K562 (cell line): ENCODE measurements at regions not wholly inside any gene's neighbourhood (a gene's known extent, or its start where the extent isn't known, plus 50 kb on each side); places are given as distances from the start of the nearest gene placed in this dataset.

ENCODE experiments used
- ATAC-seq: fragments of 200-7000 bp; cut with Tn5 transposase; 3 replicates; pipeline ENCODE4 v1.9.1; 2020; ENCODE audit warnings: moderate library complexity
- BruUV-seq: library from RNA; stranded (reverse); fragments of 400-500 nt; replicated peaks from 2 replicates; lab custom pipeline; 2021; lab: Mats Ljungman, UMichigan
- CTCF ChIA-PET: fragments of 300-600 bp; formaldehyde crosslinking; extraction: SDS; loops from one replicate; lab custom pipeline; 2021; ENCODE audit warnings: low intra/inter-chr PET ratio; lab: Yijun Ruan, JAX
- POLR2A ChIA-PET: fragments of 300-600, 350-650 bp; sonication (Branson Sonifier 250); formaldehyde crosslinking; extraction: SDS; loops from one replicate; lab custom pipeline; 2021; ENCODE audit warnings: antibody characterized with exemption, inconsistent platforms; lab: Yijun Ruan, JAX
- DNase-seq, 4 experiments: peaks; one replicate each; pipeline versions ENCODE4 v3.0.0 to v3.0.0-alpha.2; 2011 to 2018; ENCODE audit warnings: low spot score in 3 of 4, mixed read lengths in 3 of 4; ENCODE audit errors: extremely low read depth in 1 of 4
- FAIRE-seq: peaks from 2 replicates; lab custom pipeline; 2011; peaks lifted over from hg19 to GRCh38; lab: Jason Lieb, UNC
- H2AFZ ChIP-seq: 2 replicates; pipeline ENCODE4 v1.6.0; 2011; ENCODE audit warnings: low read depth, low read length, control low read depth, inconsistent platforms
- H3K27ac ChIP-seq: fragments of 200-600 bp; 3 replicates; pipeline ENCODE4 v1.8.0; 2011; ENCODE audit warnings: low read depth, mild to moderate bottlenecking, control low read depth, inconsistent platforms, low read length, moderate library complexity, mixed read lengths; ENCODE audit errors: extremely low read depth
- H3K27me3 ChIP-seq, 2 experiments: fragments of 300-600 bp in 1 of 2; 2 replicates in 1 of 2; 3 replicates in 1 of 2; pipeline versions ENCODE4 v1.6.0 to v1.8.0; 2011; ENCODE audit warnings: inconsistent platforms in 2 of 2, low read length in 2 of 2, mild to moderate bottlenecking in 1 of 2, mixed read lengths in 1 of 2, moderate library complexity in 1 of 2; ENCODE audit not compliant: control insufficient read depth in 2 of 2, insufficient read depth in 2 of 2
- H3K36me3 ChIP-seq: fragments of 300-600 bp; 3 replicates; pipeline ENCODE4 v1.8.0; 2011; ENCODE audit warnings: mild to moderate bottlenecking, low read length, inconsistent platforms; ENCODE audit not compliant: control insufficient read depth, insufficient read depth
- H3K4me1 ChIP-seq, 2 experiments: fragments of 200-600 bp in 1 of 2; replicated peaks in 1 of 2; 2 replicates in 1 of 2; 3 replicates in 1 of 2; pipeline versions ENCODE4 v1.5.1 to v1.8.0; 2011; ENCODE audit warnings: inconsistent platforms in 2 of 2, low read length in 2 of 2, mild to moderate bottlenecking in 1 of 2, mixed read lengths in 1 of 2, moderate library complexity in 1 of 2; ENCODE audit not compliant: control insufficient read depth in 2 of 2, insufficient read depth in 2 of 2
- H3K4me2 ChIP-seq: 2 replicates; pipeline ENCODE4 v1.6.1; 2011; ENCODE audit warnings: low read length, control low read depth, inconsistent platforms, mixed read lengths; ENCODE audit not compliant: insufficient read depth
- H3K4me3 ChIP-seq: fragments of 200-600 bp; sonication (generic), shearing (Covaris generic); 2 replicates; pipeline ENCODE4 v1.5.1; 2016; ENCODE audit warnings: control low read depth, inconsistent platforms
- H3K79me2 ChIP-seq: fragments of 200-600 bp; 3 replicates; pipeline ENCODE4 v1.8.0; 2011; ENCODE audit warnings: low read length, inconsistent platforms; ENCODE audit not compliant: control insufficient read depth, insufficient read depth
- H3K9ac ChIP-seq, 2 experiments: 2 replicates each; pipeline versions ENCODE4 v1.6.0 to v1.6.1; 2011; ENCODE audit warnings: low read depth in 2 of 2, low read length in 2 of 2, control low read depth in 1 of 2, inconsistent platforms in 1 of 2, mild to moderate bottlenecking in 1 of 2, mixed read lengths in 1 of 2; ENCODE audit not compliant: insufficient read depth in 1 of 2
- H3K9me1 ChIP-seq: one replicate; pipeline ENCODE4 v1.6.0; 2011; ENCODE audit warnings: inconsistent platforms, mild to moderate bottlenecking, low read length, moderate library complexity; ENCODE audit not compliant: control insufficient read depth, insufficient read depth
- H3K9me3 ChIP-seq: replicated peaks from 2 replicates; pipeline ENCODE4 v1.5.1; 2011; ENCODE audit warnings: low read depth, low read length, inconsistent platforms; ENCODE audit not compliant: control insufficient read depth, insufficient read depth
- H4K20me1 ChIP-seq: replicated peaks from 2 replicates; pipeline ENCODE4 v1.6.1; 2011; ENCODE audit warnings: low read length, inconsistent platforms, mixed read lengths; ENCODE audit not compliant: control insufficient read depth, insufficient read depth
- NR1H2 ChIP-seq: sonication (generic); formaldehyde crosslinking; IDR thresholded peaks from 2 replicates; pipeline ENCODE4 v1.4.0; 2020; ENCODE audit warnings: mild to moderate bottlenecking, missing genetic modification reagents
- PCBP2 ChIP-seq: fragments of 200-400 bp; formaldehyde crosslinking; IDR thresholded peaks from 2 replicates; pipeline ENCODE4 v1.6.1; 2018; ENCODE audit warnings: low read length, low read depth, mild to moderate bottlenecking, moderate library complexity; ENCODE audit not compliant: poor library complexity, severe bottlenecking
- PML ChIP-seq: IDR thresholded peaks from 2 replicates; pipeline ENCODE4 v1.6.1; 2012; ENCODE audit warnings: low read length, inconsistent platforms
- ZKSCAN3 ChIP-seq: fragments of 250-450 bp; sonication (Bioruptor Pico); IDR thresholded peaks from 2 replicates; pipeline ENCODE4 v1.4.0; 2020
- ZNF174 ChIP-seq: fragments of 250-450 bp; sonication (Bioruptor Pico); IDR thresholded peaks from 2 replicates; pipeline ENCODE4 v1.4.0; 2020; ENCODE audit warnings: mild to moderate bottlenecking
- WGBS: fragments of 100-300 bp; shearing (Covaris generic); methylation state at CpG from one replicate; pipeline ENCODE4 v1.1.6; 2016; ENCODE audit warnings: low coverage, mixed read lengths; ENCODE audit not compliant: insufficient coverage; ENCODE audit errors: missing lambda C conversion rate; 5-methylcytosine and 5-hydroxymethylcytosine counted together
- in situ Hi-C: fragments of 300-500 bp; cut with MboI; formaldehyde crosslinking; loops from 4 replicates; pipeline ENCODE4 v1.15.0; 2018; ENCODE audit warnings: inconsistent platforms, mixed read lengths
- intact Hi-C: fragments of 100-400 bp; cut with micrococcal nuclease; formaldehyde crosslinking; loops from 2 replicates; pipeline ENCODE4 v1.14.2; 2022
- TF ChIP-seq, protein P1 (sequence below): sonication (generic); formaldehyde crosslinking; IDR thresholded peaks from 2 replicates; pipeline ENCODE4 v1.8.1; 2023; ENCODE audit warnings: missing genetic modification reagents, mild to moderate bottlenecking, borderline replicate concordance
- TF ChIP-seq, protein P2 (sequence below): fragments of 450-650 bp; IDR thresholded peaks from 2 replicates; pipeline ENCODE4 v1.6.1; 2016; ENCODE audit warnings: low read depth, mild to moderate bottlenecking, moderate library complexity
- TF ChIP-seq, protein P3 (sequence below): fragments of 450-650 bp; formaldehyde crosslinking; IDR thresholded peaks from 2 replicates; pipeline ENCODE4 v1.4.0; 2020; ENCODE audit warnings: mild to moderate bottlenecking, moderate library complexity

DNA sequence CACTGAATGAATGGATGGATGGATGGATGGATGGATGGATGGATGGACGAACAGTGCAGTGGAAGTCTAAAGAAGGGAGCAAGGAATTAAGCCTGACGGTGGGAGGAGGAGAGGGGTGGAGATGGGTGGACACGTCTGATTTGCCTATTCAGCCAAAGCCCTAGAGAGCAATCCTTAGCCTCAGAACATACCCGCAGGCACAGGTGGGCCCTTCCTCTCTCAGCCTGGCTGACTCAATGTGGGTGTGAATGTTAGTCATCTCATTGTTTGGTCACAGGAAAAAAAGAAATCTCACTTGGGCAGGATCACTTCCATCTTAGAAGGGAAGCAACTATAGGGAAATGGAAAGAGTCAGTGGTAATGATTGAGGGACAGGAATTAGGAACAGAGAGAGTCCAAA is 165.9 kb downstream of the PJA1 start:
- H3K9ac ChIP-seq = no peak overlapping the region
- DNase-seq = no peak
- H3K79me2 ChIP-seq = no peaks in the 10 kb centered on the region
- no TSS peak for BruUV-seq
- no peak for ATAC-seq
- ChIA-PET POLR2A (no interaction called here), CTCF (no interaction called here)
- no peak overlapping the region for H2AFZ ChIP-seq
- H3K9me3 ChIP-seq = no peaks in the 10 kb centered on the region
- H3K9me1 ChIP-seq = no peaks in the 10 kb centered on the region
- TF ChIP-seq ZKSCAN3 (CRISPR knock-in tag) = no peak
- TF ChIP-seq, protein P1, sequence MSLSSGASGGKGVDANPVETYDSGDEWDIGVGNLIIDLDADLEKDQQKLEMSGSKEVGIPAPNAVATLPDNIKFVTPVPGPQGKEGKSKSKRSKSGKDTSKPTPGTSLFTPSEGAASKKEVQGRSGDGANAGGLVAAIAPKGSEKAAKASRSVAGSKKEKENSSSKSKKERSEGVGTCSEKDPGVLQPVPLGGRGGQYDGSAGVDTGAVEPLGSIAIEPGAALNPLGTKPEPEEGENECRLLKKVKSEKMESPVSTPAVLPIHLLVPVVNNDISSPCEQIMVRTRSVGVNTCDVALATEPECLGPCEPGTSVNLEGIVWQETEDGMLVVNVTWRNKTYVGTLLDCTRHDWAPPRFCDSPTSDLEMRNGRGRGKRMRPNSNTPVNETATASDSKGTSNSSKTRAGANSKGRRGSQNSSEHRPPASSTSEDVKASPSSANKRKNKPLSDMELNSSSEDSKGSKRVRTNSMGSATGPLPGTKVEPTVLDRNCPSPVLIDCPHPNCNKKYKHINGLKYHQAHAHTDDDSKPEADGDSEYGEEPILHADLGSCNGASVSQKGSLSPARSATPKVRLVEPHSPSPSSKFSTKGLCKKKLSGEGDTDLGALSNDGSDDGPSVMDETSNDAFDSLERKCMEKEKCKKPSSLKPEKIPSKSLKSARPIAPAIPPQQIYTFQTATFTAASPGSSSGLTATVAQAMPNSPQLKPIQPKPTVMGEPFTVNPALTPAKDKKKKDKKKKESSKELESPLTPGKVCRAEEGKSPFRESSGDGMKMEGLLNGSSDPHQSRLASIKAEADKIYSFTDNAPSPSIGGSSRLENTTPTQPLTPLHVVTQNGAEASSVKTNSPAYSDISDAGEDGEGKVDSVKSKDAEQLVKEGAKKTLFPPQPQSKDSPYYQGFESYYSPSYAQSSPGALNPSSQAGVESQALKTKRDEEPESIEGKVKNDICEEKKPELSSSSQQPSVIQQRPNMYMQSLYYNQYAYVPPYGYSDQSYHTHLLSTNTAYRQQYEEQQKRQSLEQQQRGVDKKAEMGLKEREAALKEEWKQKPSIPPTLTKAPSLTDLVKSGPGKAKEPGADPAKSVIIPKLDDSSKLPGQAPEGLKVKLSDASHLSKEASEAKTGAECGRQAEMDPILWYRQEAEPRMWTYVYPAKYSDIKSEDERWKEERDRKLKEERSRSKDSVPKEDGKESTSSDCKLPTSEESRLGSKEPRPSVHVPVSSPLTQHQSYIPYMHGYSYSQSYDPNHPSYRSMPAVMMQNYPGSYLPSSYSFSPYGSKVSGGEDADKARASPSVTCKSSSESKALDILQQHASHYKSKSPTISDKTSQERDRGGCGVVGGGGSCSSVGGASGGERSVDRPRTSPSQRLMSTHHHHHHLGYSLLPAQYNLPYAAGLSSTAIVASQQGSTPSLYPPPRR (CRISPR knock-in tag) = no peak
- TF ChIP-seq ZNF174 (CRISPR knock-in tag) = no peak
- TF ChIP-seq NR1H2 (CRISPR knock-in tag) = no peak
- no peak for TF ChIP-seq PML
- TF ChIP-seq, protein P2, sequence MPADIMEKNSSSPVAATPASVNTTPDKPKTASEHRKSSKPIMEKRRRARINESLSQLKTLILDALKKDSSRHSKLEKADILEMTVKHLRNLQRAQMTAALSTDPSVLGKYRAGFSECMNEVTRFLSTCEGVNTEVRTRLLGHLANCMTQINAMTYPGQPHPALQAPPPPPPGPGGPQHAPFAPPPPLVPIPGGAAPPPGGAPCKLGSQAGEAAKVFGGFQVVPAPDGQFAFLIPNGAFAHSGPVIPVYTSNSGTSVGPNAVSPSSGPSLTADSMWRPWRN = no peak
- TF ChIP-seq, protein P3, sequence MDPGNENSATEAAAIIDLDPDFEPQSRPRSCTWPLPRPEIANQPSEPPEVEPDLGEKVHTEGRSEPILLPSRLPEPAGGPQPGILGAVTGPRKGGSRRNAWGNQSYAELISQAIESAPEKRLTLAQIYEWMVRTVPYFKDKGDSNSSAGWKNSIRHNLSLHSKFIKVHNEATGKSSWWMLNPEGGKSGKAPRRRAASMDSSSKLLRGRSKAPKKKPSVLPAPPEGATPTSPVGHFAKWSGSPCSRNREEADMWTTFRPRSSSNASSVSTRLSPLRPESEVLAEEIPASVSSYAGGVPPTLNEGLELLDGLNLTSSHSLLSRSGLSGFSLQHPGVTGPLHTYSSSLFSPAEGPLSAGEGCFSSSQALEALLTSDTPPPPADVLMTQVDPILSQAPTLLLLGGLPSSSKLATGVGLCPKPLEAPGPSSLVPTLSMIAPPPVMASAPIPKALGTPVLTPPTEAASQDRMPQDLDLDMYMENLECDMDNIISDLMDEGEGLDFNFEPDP (CRISPR knock-in tag) = no peak
- TF ChIP-seq PCBP2 = no peak
- H3K4me3 ChIP-seq = no peak overlapping the region
- no peaks in the 10 kb centered on the region for H3K36me3 ChIP-seq
- 0% methylated on average over 3 of the region's 4 CpGs for WGBS
- H3K4me2 ChIP-seq = no peak overlapping the region
- H3K4me1 ChIP-seq = no peaks in the 10 kb centered on the region
- in situ Hi-C loops (no loop called here), intact Hi-C loops (no loop called here)
- FAIRE-seq = no peak
- H3K27me3 ChIP-seq = peaks cover 0 to 9% of the 10 kb centered on the region in 2 experiments; a peak in 3 of 5 replicates
- no peak overlapping the region for H3K27ac ChIP-seq
- 0 out of 2 replicates have a peak, but pooled peaks cover 3% of the 10 kb centered on the region for H4K20me1 ChIP-seq
